Neuronal stem cell (in vitro differentiated cells): ENCODE measurements at regions not wholly inside any gene's neighbourhood (a gene's known extent, or its start where the extent isn't known, plus 50 kb on each side); places are given as distances from the start of the nearest gene placed in this dataset.

Source experiments
- DNase-seq: peaks from one replicate; pipeline ENCODE4 v3.0.0-alpha.2; 2013; ENCODE audit warnings: low spot score
- H2AFZ ChIP-seq: one replicate; pipeline ENCODE4 v1.6.1; 2013; ENCODE audit warnings: mild to moderate bottlenecking, low read length, inconsistent platforms
- H2AK5ac ChIP-seq: 2 replicates; pipeline ENCODE4 v1.6.1; 2013; ENCODE audit warnings: low read depth, mild to moderate bottlenecking, inconsistent platforms, low read length, moderate library complexity, mixed read lengths
- H2BK120ac ChIP-seq: 2 replicates; pipeline ENCODE4 v1.6.1; 2013; ENCODE audit warnings: low read depth, mild to moderate bottlenecking, inconsistent platforms, low read length, moderate library complexity, mixed read lengths
- H2BK12ac ChIP-seq: one replicate; pipeline ENCODE4 v1.6.1; 2013; ENCODE audit warnings: low read length, inconsistent platforms
- H2BK15ac ChIP-seq: 2 replicates; pipeline ENCODE4 v1.6.1; 2013; ENCODE audit warnings: mild to moderate bottlenecking, low read length, inconsistent platforms, mixed read lengths
- H2BK5ac ChIP-seq: one replicate; pipeline ENCODE4 v1.6.1; 2013; ENCODE audit warnings: inconsistent platforms, mild to moderate bottlenecking, low read length, moderate library complexity
- H3K14ac ChIP-seq: one replicate; pipeline ENCODE4 v1.6.1; 2013; ENCODE audit warnings: low read length, inconsistent platforms
- H3K18ac ChIP-seq: 2 replicates; pipeline ENCODE4 v1.6.1; 2013; ENCODE audit warnings: low read length, inconsistent platforms
- H3K23ac ChIP-seq: 2 replicates; pipeline ENCODE4 v1.6.1; 2013; ENCODE audit warnings: low read depth, mild to moderate bottlenecking, mixed read lengths, low read length, inconsistent platforms; ENCODE audit not compliant: poor library complexity
- H3K27ac ChIP-seq: replicated peaks from 3 replicates; pipeline ENCODE4 v1.5.1; 2013; ENCODE audit warnings: low read length, inconsistent platforms
- H3K27me3 ChIP-seq, 3 experiments: 2 replicates each; pipeline ENCODE4 v1.6.1; 2013; ENCODE audit warnings: low read length in 3 of 3, mild to moderate bottlenecking in 2 of 3, inconsistent platforms in 1 of 3, low read depth in 1 of 3, mixed read lengths in 1 of 3, moderate library complexity in 1 of 3; ENCODE audit not compliant: control insufficient read depth in 3 of 3, insufficient read depth in 3 of 3
- H3K36me3 ChIP-seq, 2 donors: replicated peaks in 1 of 2; 2 replicates each; pipeline ENCODE4 v1.6.1; 2013; ENCODE audit warnings: low read length in 2 of 2; ENCODE audit not compliant: control insufficient read depth in 2 of 2, insufficient read depth in 2 of 2
- H3K4ac ChIP-seq: 2 replicates; pipeline ENCODE4 v1.6.1; 2013; ENCODE audit warnings: inconsistent platforms, mild to moderate bottlenecking, low read length, moderate library complexity
- H3K4me1 ChIP-seq, 2 donors: 1 replicate in 1 of 2; 2 replicates in 1 of 2; pipeline ENCODE4 v1.6.1; 2013; ENCODE audit warnings: low read length in 2 of 2, low read depth in 1 of 2; ENCODE audit not compliant: control insufficient read depth in 2 of 2, insufficient read depth in 1 of 2
- H3K4me2 ChIP-seq: one replicate; pipeline ENCODE4 v1.6.1; 2013; ENCODE audit warnings: mild to moderate bottlenecking, low read length, inconsistent platforms; ENCODE audit not compliant: insufficient read depth, poor library complexity, severe bottlenecking
- H3K4me3 ChIP-seq, 2 donors: 2 replicates each; pipeline ENCODE4 v1.5.1; 2013; ENCODE audit warnings: low read length in 2 of 2, mild to moderate bottlenecking in 2 of 2, inconsistent platforms in 1 of 2, moderate library complexity in 1 of 2
- H3K79me1 ChIP-seq: one replicate; pipeline ENCODE4 v1.6.1; 2013; ENCODE audit warnings: low read depth, mild to moderate bottlenecking, inconsistent platforms, low read length, moderate library complexity
- H3K9ac ChIP-seq: one replicate; pipeline ENCODE4 v1.6.1; 2013; ENCODE audit warnings: mild to moderate bottlenecking, low read depth, low read length, inconsistent platforms; ENCODE audit not compliant: poor library complexity
- H3K9me3 ChIP-seq, 2 donors: replicated peaks in 1 of 2; 2 replicates each; pipeline versions ENCODE3 to v1.6.1; 2013; ENCODE audit warnings: low read length in 2 of 2, mild to moderate bottlenecking in 2 of 2, inconsistent platforms in 1 of 2, low read depth in 1 of 2, mixed read lengths in 1 of 2, moderate library complexity in 1 of 2; ENCODE audit not compliant: control insufficient read depth in 2 of 2, insufficient read depth in 1 of 2
- H4K8ac ChIP-seq: one replicate; pipeline ENCODE4 v1.6.1; 2013; ENCODE audit warnings: low read depth, mild to moderate bottlenecking, inconsistent platforms, low read length, moderate library complexity
- H4K91ac ChIP-seq: one replicate; pipeline ENCODE4 v1.6.1; 2013; ENCODE audit warnings: low read length, low read depth, mild to moderate bottlenecking, inconsistent platforms; ENCODE audit not compliant: poor library complexity
- WGBS, 2 donors: extraction: QIAGEN DNeasy Blood & Tissue Kit; methylation state at CpG; one replicate each; pipeline ENCODE4 v1.1.7; 2013; ENCODE audit warnings: missing lambda C conversion rate in 2 of 2, mixed read lengths in 1 of 2; ENCODE audit not compliant: insufficient read length in 2 of 2, insufficient replicate concordance in 1 of 2; ENCODE audit errors: extremely low coverage in 2 of 2; 5-methylcytosine and 5-hydroxymethylcytosine counted together

GRCh38 chr1:79549201-79549600 is 542.7 kb upstream of the ADGRL4 start:
- Histone ChIP-seq H2BK5ac (no peak overlapping the region), H3K36me3 (no peaks in the 10 kb centered on the region), H3K9me3 (no peaks in the 10 kb centered on the region), H3K79me1 (no peaks in the 10 kb centered on the region), H4K8ac (no peak overlapping the region), H2AK5ac (no peak overlapping the region), H2BK120ac (no peak overlapping the region), H3K4me1 (no peaks in the 10 kb centered on the region), H3K4me2 (no peak overlapping the region), H4K91ac (no peak overlapping the region), H3K9ac (no peak overlapping the region), H2AFZ (no peak overlapping the region), H3K14ac (no peak overlapping the region), H2BK15ac (no peak overlapping the region), H3K18ac (no peak overlapping the region), H3K27ac (no peak overlapping the region), H3K4ac (no peak overlapping the region), H3K27me3 (no peaks in the 10 kb centered on the region), H2BK12ac (no peak overlapping the region), H3K23ac (no peak overlapping the region), H3K4me3 (no peak overlapping the region)
- no peak for DNase-seq
- WGBS, 2 donors: no CpG with 5 or more reads among the region's 2 CpGs

GRCh38 chr1:79547514-79547913 is 541.0 kb upstream of the ADGRL4 start:
- Histone ChIP-seq H3K27me3 (no peaks in the 10 kb centered on the region), H2BK120ac (no peak overlapping the region), H2AK5ac (no peak overlapping the region), H3K27ac (no peak overlapping the region), H2AFZ (no peak overlapping the region), H2BK12ac (no peak overlapping the region), H3K9me3 (no peaks in the 10 kb centered on the region), H3K18ac (no peak overlapping the region), H3K4me1 (no peaks in the 10 kb centered on the region), H3K23ac (no peak overlapping the region), H2BK15ac (no peak overlapping the region), H4K91ac (no peak overlapping the region), H3K4ac (no peak overlapping the region), H3K9ac (no peak overlapping the region), H3K4me2 (no peak overlapping the region), H2BK5ac (no peak overlapping the region), H3K79me1 (no peaks in the 10 kb centered on the region), H3K14ac (no peak overlapping the region), H4K8ac (no peak overlapping the region), H3K36me3 (no peaks in the 10 kb centered on the region), H3K4me3 (peak overlapping the region in 1 of 2 donors; percentile 62)
- DNase-seq: no peak
- no CpG with 5 or more reads among the region's 7 CpGs for WGBS, 2 donors

DNA sequence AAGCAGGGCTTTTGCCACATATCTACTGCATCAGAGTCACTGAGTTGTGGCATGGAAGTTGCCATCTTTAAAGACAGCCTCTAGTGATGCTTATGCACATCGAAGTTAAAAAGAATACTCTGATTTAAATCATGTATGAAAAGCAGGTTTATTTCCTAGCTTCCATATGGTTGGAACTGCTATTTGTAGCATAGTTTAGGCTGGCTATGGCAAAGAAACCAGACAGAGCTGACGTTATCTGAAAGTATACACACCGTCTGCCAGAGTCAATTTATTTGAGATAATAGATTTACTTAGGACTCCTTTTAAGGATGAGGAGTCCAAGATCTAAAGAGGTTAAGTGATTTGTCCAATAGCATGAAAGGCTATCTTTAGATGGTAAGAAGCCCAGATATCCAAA is 536.9 kb upstream of the ADGRL4 start:
- Histone ChIP-seq H4K91ac (no peak overlapping the region), H3K9ac (no peak overlapping the region), H3K18ac (no peak overlapping the region), H3K4ac (no peak overlapping the region), H3K23ac (no peak overlapping the region), H3K27me3 (no peaks in the 10 kb centered on the region), H2BK120ac (no peak overlapping the region), H4K8ac (no peak overlapping the region), H3K36me3 (no peaks in the 10 kb centered on the region), H2AFZ (no peak overlapping the region), H3K4me3 (no peak overlapping the region), H3K4me1 (no peaks in the 10 kb centered on the region), H2BK5ac (no peak overlapping the region), H2BK15ac (no peak overlapping the region), H3K9me3 (no peaks in the 10 kb centered on the region), H3K79me1 (no peaks in the 10 kb centered on the region), H3K14ac (no peak overlapping the region), H3K27ac (no peak overlapping the region), H2BK12ac (no peak overlapping the region), H2AK5ac (no peak overlapping the region), H3K4me2 (no peak overlapping the region)
- no CpG with 5 or more reads among the region's 3 CpGs for WGBS, 2 donors
- DNase-seq: no peak

DNA sequence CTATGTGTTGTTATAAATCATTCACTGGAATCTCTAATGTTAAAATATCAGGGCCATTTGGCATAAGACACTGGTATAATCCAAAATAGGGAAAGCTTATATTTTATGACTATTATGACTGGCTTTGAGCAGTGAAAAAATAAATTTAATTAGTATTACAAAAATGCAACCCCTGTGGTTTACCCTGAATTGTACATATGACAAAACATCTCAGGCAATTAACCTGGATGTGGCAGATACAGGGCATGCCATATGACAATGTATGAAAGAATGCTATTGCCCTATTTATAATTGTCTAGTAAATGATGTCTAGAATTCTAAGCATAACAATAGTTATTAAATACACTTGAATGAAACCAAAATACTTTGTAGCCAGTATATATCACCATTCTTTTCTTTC is 532.5 kb upstream of the ADGRL4 start:
- Histone ChIP-seq H2BK5ac (no peak overlapping the region), H3K4me2 (no peak overlapping the region), H3K79me1 (no peaks in the 10 kb centered on the region), H3K27me3 (no peaks in the 10 kb centered on the region), H2BK15ac (no peak overlapping the region), H2BK12ac (no peak overlapping the region), H3K4me3 (no peak overlapping the region), H3K4me1 (no peaks in the 10 kb centered on the region), H2AFZ (no peak overlapping the region), H3K9ac (no peak overlapping the region), H3K36me3 (no peaks in the 10 kb centered on the region), H3K27ac (no peak overlapping the region), H3K23ac (no peak overlapping the region), H3K9me3 (no peaks in the 10 kb centered on the region), H3K4ac (no peak overlapping the region), H4K8ac (no peak overlapping the region), H2AK5ac (no peak overlapping the region), H3K14ac (no peak overlapping the region), H3K18ac (no peak overlapping the region), H2BK120ac (no peak overlapping the region), H4K91ac (no peak overlapping the region)
- DNase-seq: no peak
